ENCODE measurements at regions not wholly inside any gene's neighbourhood (a gene's known extent, or its start where the extent isn't known, plus 50 kb on each side); places are given as distances from the start of the nearest gene placed in this dataset.
"Not testable (repeated sequence)": the region's sequence is repeated elsewhere in the genome, so short reads cannot be mapped to it uniquely, and the experiment has no call there.

GRCh38 chr4:86461849-86462248 lies 102.0 kb upstream of the MAPK10 start:
- H3K27ac ChIP-seq (ENCODE audit: low read length): no peak overlapping the region
- H2AFZ ChIP-seq (ENCODE audit: low read depth, low read length): no peak overlapping the region
- no peak overlapping the region for H3K4me2 ChIP-seq (ENCODE audit: low read length)
- no peaks in the 10 kb centered on the region for H3K9me2 ChIP-seq (ENCODE audit: insufficient read depth, low read length)
- no peak overlapping the region for H3K4me3 ChIP-seq (ENCODE audit: low read length)
- H3K27me3 ChIP-seq (ENCODE audit: insufficient read depth, low read depth, low read length): no peaks in the 10 kb centered on the region
- no peaks in the 10 kb centered on the region for H4K20me1 ChIP-seq (ENCODE audit: insufficient read depth)
- H3K79me2 ChIP-seq (replicated peaks; ENCODE audit: insufficient read depth, low read length): no peaks in the 10 kb centered on the region
- no peaks in the 10 kb centered on the region for H3K9me3 ChIP-seq (ENCODE audit: low read length)
- TF ChIP-seq EZH2 (IDR thresholded peaks at IDR 0.05; ENCODE audit: borderline replicate concordance, insufficient read depth, low read length, poor library complexity, severe bottlenecking) (no peak), RAD21 (conservative IDR thresholded peaks at IDR 0.05) (no peak), EP300 (conservative IDR thresholded peaks at IDR 0.05; ENCODE audit: poor library complexity, severe bottlenecking) (no peak), CTCF (IDR thresholded peaks at IDR 0.05; ENCODE audit: poor library complexity, severe bottlenecking) (no peak), TAF1 (IDR thresholded peaks at IDR 0.05; ENCODE audit: low read depth) (no peak), REST (IDR thresholded peaks at IDR 0.05; ENCODE audit: borderline replicate concordance) (no peak), SMC3 (conservative IDR thresholded peaks at IDR 0.05; ENCODE audit: poor library complexity) (no peak), POLR2AphosphoS5 (IDR thresholded peaks at IDR 0.05) (no peak), MXI1 (conservative IDR thresholded peaks at IDR 0.05; ENCODE audit: poor library complexity, severe bottlenecking) (no peak)
- H3K36me3 ChIP-seq (ENCODE audit: insufficient read depth, low read length): no peaks in the 10 kb centered on the region
- no peaks in the 10 kb centered on the region for H3F3A ChIP-seq (ENCODE audit: insufficient read depth, low read length, poor library complexity, severe bottlenecking)
- no peak overlapping the region for H3K9ac ChIP-seq (ENCODE audit: low read length)

- H3F3A ChIP-seq (ENCODE audit: insufficient read depth, low read length, poor library complexity, severe bottlenecking): no peaks in the 10 kb centered on the region
- no peaks in the 10 kb centered on the region for H3K27me3 ChIP-seq (ENCODE audit: insufficient read depth, low read depth, low read length)
- H4K20me1 ChIP-seq (ENCODE audit: insufficient read depth): no peaks in the 10 kb centered on the region
- H3K27ac ChIP-seq (ENCODE audit: low read length): no peak overlapping the region
- no peak overlapping the region for H3K4me2 ChIP-seq (ENCODE audit: low read length)
- no peak overlapping the region for H3K9ac ChIP-seq (ENCODE audit: low read length)
- H3K9me2 ChIP-seq (ENCODE audit: insufficient read depth, low read length): no peaks in the 10 kb centered on the region
- no peaks in the 10 kb centered on the region for H3K79me2 ChIP-seq (replicated peaks; ENCODE audit: insufficient read depth, low read length)
- H2AFZ ChIP-seq (ENCODE audit: low read depth, low read length): no peak overlapping the region
- no peaks in the 10 kb centered on the region for H3K36me3 ChIP-seq (ENCODE audit: insufficient read depth, low read length)
- TF ChIP-seq RAD21 (conservative IDR thresholded peaks at IDR 0.05) (no peak), REST (IDR thresholded peaks at IDR 0.05; ENCODE audit: borderline replicate concordance) (no peak), CTCF (IDR thresholded peaks at IDR 0.05; ENCODE audit: poor library complexity, severe bottlenecking) (no peak), MXI1 (conservative IDR thresholded peaks at IDR 0.05; ENCODE audit: poor library complexity, severe bottlenecking) (no peak), SMC3 (conservative IDR thresholded peaks at IDR 0.05; ENCODE audit: poor library complexity) (no peak), POLR2AphosphoS5 (IDR thresholded peaks at IDR 0.05) (no peak), EP300 (conservative IDR thresholded peaks at IDR 0.05; ENCODE audit: poor library complexity, severe bottlenecking) (no peak), EZH2 (IDR thresholded peaks at IDR 0.05; ENCODE audit: borderline replicate concordance, insufficient read depth, low read length, poor library complexity, severe bottlenecking) (no peak), TAF1 (IDR thresholded peaks at IDR 0.05; ENCODE audit: low read depth) (no peak)
- no peaks in the 10 kb centered on the region for H3K9me3 ChIP-seq (ENCODE audit: low read length)
- H3K4me3 ChIP-seq (ENCODE audit: low read length): no peak overlapping the region
Measured at GRCh38 chr4:86472377-86473019, 112.6 kb upstream of the MAPK10 start.

- H3K4me2 ChIP-seq (ENCODE audit: low read length); H2AFZ ChIP-seq (ENCODE audit: low read depth, low read length); H3K79me2 ChIP-seq (replicated peaks; ENCODE audit: insufficient read depth, low read length): not testable (repeated sequence)
Measured at GRCh38 chr4:86478151-86478550, 116.0 kb upstream of the PTPN13 start.

More at GRCh38 chr4:86478151-86478550, 116.0 kb upstream of the PTPN13 start:
- H3K4me3 ChIP-seq (ENCODE audit: low read length); H3K9ac ChIP-seq (ENCODE audit: low read length); H3K9me3 ChIP-seq (ENCODE audit: low read length); H3K36me3 ChIP-seq (ENCODE audit: insufficient read depth, low read length); H4K20me1 ChIP-seq (ENCODE audit: insufficient read depth); H3K27me3 ChIP-seq (ENCODE audit: insufficient read depth, low read depth, low read length); H3K9me2 ChIP-seq (ENCODE audit: insufficient read depth, low read length); H3K27ac ChIP-seq (ENCODE audit: low read length): not testable (repeated sequence)
- H3F3A ChIP-seq (ENCODE audit: insufficient read depth, low read length, poor library complexity, severe bottlenecking): peaks cover 15% of the 10 kb centered on the region

Data from neural cell (in vitro differentiated cells).